HG03442 (cell line): ENCODE measurements at regions not wholly inside any gene's neighbourhood (a gene's known extent, or its start where the extent isn't known, plus 50 kb on each side); places are given as distances from the start of the nearest gene placed in this dataset.
"Not testable (repeated sequence)": the region's sequence is repeated elsewhere in the genome, so short reads cannot be mapped to it uniquely, and the experiment has no call there.

ENCODE experiments used
- ATAC-seq: cut with Tn5 transposase; IDR thresholded peaks from one replicate; pipeline ENCODE4 v1.9.1; 2021; ENCODE audit warnings: mild to moderate bottlenecking, moderate library complexity; ENCODE audit not compliant: unreplicated experiment

DNA sequence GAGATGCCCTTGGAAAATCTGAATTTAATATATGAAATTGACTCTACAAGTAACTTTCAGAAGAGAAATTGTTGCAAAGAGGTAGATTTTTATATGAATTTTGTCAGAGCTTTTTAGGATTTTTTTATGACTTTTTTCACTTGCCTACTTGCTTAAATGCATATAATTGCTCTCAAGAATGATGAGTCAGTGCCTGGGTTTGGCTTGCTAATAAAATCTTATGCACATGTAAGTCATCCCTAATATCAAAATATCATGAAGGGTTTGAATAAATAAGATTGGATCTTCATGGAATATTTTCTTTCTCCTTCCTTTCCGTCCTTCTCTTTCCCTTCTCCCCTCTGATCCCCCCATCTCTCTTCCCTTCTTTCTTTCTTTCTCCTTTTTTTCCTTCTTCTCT lies 354.1 kb downstream of the TXNL1 start:
- ATAC-seq = no peak

DNA sequence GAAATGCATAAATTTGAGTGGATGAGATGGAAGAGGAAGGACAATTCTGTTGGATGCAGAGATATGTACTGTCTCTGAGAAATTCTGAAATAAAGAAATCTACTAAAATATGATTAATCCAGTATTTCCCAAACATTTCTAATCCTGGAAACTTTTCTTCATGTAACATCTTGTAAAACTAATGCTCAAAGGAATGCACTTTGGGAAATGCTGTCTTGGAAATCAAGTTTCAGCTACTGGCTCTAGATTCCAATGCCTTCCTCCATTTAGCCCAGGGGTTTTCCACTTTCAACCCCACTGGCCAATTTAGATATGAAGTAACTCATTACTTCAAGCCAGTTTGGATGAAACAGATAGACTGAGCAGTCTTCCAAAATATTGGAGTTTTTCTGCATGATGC lies 355.1 kb downstream of the TXNL1 start:
- no peak for ATAC-seq

GRCh38 chr18:56282234-56283104 lies 355.9 kb downstream of the TXNL1 start:
- ATAC-seq = no peak

GRCh38 chr18:56279816-56280215 lies 358.6 kb downstream of the TXNL1 start:
- not testable (repeated sequence) for ATAC-seq

DNA sequence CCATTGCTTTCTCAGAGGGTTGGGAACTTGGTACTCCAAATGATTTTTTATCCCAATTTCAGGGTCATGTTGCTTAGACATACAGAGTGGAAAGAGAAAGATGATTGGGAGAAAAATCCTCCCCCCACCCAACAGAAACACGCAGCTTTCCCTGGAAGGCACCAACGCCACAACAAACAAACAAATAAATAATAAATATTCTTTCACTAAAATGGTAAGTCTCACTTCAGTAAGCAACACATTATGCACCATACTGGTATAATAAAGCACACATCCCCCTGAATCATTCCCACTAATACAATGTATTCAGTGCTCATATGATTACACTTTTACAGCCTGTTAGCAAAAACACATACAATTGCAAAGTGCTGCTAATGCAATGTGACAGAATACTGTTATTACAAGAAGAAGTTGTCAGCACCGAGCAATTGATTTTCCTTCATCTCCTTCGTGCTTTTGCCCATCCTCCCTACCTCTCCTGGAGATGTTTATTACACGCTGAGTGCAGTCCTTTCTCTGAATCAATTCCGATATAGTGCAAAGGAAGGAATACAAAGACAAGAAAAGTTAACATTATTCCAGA lies 359.9 kb downstream of the TXNL1 start:
- ATAC-seq = no peak

DNA sequence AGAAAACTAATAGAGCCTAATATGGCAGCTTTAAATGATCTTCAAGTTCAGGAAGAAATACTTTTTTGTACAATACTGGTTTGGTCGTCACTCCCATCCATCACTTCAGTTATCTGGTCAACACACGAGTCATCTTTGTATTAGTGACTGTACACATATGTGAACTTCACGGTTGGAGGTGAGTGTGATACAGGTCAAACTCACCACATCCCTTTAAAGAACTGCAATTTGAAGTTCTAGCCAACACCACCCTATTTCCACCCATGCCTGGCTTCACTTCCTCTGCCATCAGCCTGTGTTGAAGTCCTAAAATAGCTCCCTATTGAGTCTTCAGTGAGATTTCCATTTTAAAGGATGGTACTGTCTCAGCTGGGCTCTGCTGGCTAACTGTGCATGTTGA lies 361.9 kb downstream of the TXNL1 start:
- ATAC-seq = no peak

GRCh38 chr18:56273541-56274219 lies 364.7 kb downstream of the TXNL1 start:
- no peak for ATAC-seq

DNA sequence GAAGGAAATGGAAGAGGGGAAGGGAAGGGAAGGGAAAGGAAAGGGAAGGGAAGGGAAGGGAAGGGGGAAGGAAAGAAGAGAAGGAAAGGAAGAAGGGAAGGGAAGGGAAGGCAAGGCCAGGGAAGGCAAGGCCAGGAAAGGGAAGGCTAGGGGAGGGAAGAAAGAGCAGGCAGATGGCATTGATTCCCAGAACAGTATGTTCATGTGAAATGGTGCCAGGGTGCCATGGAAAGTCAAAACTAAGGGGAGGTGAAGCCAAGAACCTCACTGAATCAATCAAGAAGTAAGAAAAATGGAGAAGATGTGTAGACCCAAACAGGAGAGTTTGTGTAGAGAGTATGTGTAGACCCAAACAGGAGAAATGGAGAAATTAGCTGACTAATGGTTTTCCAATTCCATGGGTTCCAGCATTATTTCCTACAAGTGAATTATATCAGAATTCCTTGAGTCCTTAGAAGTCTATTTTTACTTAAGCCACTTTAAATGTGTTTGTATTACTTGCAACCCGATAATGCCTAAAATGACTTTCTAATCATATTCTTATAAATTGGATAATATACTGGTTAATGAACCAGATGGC lies 367.6 kb downstream of the TXNL1 start:
- no peak for ATAC-seq

DNA sequence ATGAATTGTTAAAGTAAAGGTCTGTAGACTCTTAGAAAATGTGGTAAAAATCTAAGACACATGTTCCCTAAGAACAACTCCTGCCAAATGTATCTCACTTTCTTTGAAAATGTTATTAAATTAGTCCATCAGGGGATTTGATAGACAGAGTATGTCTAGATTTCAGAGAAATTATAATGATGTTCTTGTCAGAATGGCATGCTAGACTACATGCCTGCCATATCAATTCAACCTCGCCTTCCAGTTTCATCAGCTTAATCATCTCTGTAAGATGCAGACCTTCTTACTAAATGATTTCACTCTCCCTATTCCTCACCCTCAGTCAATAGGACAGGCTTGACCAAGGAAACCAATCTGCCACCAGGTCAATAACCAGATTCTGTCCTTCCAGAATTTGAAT lies 368.4 kb downstream of the TXNL1 start:
- ATAC-seq = no peak

DNA sequence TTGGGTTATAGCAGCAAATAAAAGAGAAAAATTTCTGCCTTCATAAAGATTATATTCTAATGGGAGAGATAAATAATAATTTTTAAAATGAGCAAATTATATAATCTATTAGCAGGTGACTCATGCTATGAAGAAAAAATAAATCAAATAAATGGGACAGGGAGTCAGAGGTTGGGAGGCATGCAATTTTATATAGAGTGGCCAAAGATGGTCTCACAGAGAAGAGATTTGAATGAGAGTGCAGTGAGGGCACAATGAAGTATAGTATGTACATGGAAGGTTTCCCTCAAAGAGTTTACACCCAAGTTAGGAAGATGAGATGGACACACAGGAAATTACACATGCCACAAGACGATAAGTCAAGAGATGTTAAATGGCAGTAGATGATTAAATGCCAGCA lies 369.4 kb downstream of the TXNL1 start:
- no peak for ATAC-seq

GRCh38 chr18:56267334-56267733 lies 371.1 kb downstream of the TXNL1 start:
- no peak for ATAC-seq

DNA sequence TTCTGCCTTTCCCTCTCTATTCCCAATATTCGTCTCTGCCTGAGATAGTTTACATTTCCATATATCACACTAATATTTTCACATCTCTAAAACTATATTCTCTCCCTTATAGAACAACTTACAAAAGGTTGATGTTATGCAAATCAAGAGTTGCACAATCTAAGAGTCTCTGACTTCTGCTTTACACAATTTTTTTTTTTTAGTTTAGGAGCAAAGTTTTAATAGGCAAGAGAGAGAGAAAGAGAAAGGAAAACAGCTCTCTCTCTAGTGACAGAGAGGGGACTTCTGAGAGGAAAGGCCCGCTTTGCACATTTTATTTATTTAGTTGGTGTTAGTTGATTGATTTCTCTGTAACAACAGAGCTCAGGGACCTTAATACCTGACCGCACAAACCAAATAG lies 380.2 kb downstream of the TXNL1 start:
- no peak for ATAC-seq

DNA sequence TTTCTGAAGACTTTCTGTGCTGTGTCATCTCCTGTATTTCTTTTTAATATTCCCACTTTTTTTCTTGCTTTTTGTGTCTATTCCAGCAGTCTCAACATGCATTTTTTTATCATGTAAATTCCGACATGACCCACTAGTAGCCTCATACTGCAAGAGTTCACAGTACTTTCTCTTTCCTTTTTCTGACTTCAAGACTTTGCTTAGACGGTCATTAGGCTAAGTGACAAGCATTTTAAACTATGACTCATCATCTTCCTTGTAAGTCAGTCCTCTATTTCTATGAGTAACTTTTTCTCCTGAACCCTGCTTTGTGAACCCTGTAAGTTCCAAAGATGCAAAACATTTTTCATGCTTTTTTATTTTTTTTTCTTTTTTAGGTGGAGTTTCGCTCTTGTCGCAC lies 381.2 kb downstream of the TXNL1 start:
- ATAC-seq = peak; percentile 92

DNA sequence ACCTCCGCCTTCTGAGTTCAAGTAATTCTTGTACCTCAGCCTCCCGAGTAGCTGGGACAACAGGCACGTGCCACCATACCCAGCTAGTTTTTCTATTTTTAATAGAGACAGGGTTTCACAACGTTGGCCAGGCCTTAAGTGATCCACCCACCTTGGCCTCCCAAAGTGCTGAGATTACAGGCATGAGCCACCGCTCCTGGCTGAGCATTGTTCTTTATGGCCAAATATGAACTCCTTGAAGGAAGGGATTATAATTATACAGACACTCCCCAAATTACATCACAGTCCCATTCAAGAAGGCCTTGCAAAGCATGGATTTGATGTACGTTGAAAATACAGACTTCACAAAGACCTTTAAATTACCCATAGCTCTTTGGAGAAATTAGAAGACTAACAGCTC lies 381.7 kb downstream of the TXNL1 start:
- ATAC-seq = no peak

DNA sequence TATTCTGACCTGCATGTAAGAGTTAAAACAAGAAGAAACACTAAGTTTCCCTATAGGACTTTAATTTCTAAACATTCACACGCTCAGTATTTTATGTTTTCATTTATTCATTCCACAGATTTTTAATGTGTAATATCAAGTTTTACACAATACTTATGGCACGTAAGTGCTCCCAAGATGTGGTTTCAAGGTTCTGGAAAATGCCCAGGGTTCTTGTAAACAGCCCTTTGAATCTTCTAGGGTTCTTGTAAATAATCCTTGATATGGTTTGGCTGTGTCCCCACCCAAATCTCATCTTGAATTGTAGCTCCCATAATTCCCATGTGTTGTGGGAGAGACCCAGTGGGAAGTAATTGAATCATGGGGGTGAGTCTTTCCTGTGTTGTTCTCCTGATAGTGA lies 383.0 kb downstream of the TXNL1 start:
- ATAC-seq = no peak

DNA sequence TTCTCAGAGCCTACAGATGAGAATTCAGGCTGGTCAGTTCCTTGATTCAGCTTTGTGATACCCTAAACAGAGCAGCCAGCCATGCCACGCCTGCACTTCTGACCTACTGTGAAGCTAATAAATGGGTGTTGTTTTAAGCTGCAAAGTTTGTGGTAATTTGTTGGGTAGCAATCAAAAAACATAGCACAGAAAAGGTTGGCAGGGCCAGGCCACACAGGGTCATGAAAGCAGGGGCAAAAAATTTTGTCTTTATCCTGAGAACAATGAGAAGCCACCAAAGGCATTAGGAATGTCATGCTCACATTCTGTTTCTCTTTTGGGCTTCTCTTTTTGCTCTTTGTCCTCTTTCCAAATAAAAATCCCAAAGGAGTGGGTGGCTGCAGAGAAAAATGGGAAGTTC lies 385.9 kb downstream of the TXNL1 start:
- ATAC-seq = no peak

- ATAC-seq = peak; percentile 94
Observed at GRCh38 chr18:56248610-56249235, 389.7 kb downstream of the TXNL1 start.

DNA sequence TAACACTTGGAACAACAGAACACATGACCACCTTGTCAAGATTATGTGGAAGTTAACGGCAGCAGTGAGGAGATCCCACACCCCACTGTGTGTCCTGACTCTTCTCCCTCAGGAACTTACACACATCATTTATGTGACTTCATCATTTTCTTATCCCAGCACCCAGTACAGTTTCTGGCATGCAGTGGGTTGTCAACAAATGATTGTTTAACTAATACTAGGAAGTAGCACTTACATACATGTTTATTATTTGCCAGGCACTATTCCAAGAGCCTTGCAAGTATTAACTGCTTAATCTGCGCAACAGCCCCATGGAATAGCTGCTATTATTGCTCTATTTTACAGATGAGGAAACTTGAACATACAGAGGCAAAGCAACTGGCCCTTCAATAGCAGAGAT lies 391.5 kb downstream of the TXNL1 start:
- no peak for ATAC-seq

DNA sequence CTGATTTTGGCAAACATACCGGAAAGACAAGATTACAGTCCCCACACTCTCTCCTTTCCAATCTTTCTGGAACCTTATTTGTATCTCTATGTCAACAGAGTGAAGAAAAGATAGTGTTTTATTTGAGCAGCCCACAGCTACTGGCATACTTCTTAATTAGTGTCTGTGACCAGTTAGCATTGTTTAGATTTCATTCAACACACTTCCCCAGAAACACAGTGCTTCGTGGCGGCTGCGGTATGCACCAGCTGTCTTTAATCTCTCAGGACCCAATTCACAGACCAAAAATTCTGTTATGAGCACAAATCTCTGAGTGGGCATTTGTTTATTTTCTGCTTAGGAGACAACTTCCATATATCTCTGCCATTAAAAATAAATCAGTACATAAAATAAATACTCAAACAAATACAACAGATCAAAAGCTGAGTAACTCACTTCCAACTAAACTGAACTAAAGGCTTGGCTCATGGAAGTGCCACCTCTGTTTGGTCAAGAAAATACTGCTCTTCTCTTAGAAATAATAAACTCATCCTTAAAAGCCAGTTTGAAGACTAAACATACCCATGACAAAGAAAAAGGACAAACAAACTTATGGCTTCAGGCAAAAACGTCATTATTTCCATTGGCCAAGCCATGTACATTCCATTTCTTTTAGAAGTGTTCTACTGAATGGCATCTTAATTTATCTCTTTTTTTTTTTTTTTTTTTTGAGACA lies 392.4 kb downstream of the TXNL1 start:
- ATAC-seq = no peak

DNA sequence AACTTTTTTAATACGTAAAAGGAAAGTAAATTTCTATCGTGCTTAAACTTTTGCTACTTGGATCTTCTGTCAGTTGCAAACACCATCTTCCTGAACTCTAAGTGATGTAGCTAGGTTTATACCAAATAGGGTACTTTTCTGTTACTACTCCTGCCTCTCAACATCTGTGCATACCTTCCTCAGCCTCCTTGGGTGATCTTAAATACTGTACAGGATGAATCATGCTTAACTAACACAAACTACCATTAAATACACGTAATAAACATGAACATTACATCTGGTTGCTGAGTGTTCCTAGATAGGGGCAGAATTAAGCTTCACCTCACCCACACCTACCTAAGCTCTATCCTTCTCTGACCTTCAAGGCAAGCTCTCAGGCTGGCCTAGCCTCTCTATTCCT lies 398.0 kb downstream of the TXNL1 start:
- ATAC-seq = no peak

DNA sequence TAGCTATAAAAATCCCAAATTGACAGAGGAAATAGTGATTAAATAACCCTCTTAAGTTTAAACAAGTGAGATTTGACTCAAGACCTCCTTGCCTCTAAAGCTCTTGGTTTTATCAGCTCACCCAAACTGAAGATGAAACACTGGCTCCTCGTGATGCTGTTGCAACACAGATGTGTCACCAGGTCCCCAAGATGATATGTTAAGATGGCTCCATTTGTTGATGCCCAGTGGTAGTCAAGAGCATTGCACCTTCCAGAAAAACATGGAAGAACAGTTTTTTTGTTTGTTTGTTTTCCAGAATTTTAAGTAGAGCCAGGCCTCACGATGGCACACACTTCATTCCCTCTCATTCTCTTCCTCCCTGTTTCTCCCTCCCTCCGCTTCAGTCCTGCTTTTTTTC lies 399.8 kb downstream of the TXNL1 start:
- ATAC-seq = no peak
